SK-N-DZ (cell line): ENCODE measurements at regions not wholly inside any gene's neighbourhood (a gene's known extent, or its start where the extent isn't known, plus 50 kb on each side); places are given as distances from the start of the nearest gene placed in this dataset.
"Not testable (repeated sequence)": the region's sequence is repeated elsewhere in the genome, so short reads cannot be mapped to it uniquely, and the experiment has no call there.

ENCODE experiments used
- DNase-seq: peaks from one replicate; pipeline ENCODE4 v3.0.0-alpha.2; 2015; ENCODE audit warnings: low spot score

GRCh38 chr13:74298923-74299322, 164.7 kb upstream of the KLF12 start:
- no peak for DNase-seq

- peak; percentile 90 for DNase-seq
Observed at GRCh38 chr13:74289861-74290773, 155.9 kb upstream of the KLF12 start.

- no peak for DNase-seq
Observed at GRCh38 chr13:74289107-74289506, 154.9 kb upstream of the KLF12 start.

DNA sequence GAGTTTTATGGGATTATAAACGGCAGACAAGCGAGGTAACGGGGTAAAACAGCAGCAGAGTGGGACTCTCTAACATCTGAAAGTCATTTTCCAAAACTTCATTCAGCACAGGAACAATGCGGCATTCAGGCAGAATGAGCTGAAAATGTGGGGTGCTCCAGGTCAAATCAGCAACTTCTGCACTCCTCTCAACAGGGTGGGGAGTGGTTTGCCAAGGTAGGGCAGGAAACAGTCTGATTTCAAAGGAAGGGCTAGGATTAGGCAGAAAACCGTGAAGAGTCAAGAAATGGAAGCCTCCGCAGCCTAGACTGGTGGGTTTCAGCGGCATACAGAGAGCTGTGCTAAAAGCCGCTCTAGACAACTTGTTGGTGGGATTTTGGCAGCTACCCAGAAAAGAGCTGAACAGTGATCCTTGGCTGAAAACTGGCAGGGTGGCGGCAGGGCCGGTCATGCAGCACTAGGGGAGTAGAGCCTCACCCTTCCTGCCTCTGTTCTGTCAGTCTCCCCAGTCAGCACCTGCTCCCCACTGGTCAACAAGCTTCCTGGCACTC, 154.2 kb upstream of the KLF12 start:
- peak; percentile 27 for DNase-seq

DNA sequence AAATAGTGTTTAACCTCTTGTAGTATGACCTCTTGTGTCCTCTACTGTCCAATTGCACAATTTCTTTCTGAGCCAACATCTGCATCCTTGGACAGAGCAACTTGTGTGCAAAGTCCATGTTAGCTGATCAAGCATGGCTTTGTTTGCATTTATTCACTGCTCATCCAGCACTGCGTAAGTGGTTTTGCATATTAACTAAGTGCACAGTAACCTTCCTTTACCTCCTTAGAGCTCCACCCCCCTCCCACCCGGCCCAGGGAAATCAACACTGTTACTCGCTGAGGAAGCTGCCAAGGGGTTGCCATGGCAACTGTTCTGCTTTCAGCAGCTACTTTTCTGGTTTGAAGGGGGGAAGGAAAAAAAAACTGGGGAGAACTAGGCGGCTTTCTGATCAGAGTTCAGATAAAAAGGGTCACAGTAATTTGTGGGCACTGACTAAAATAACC, 153.5 kb upstream of the KLF12 start:
- DNase-seq: peak; percentile 73

DNA sequence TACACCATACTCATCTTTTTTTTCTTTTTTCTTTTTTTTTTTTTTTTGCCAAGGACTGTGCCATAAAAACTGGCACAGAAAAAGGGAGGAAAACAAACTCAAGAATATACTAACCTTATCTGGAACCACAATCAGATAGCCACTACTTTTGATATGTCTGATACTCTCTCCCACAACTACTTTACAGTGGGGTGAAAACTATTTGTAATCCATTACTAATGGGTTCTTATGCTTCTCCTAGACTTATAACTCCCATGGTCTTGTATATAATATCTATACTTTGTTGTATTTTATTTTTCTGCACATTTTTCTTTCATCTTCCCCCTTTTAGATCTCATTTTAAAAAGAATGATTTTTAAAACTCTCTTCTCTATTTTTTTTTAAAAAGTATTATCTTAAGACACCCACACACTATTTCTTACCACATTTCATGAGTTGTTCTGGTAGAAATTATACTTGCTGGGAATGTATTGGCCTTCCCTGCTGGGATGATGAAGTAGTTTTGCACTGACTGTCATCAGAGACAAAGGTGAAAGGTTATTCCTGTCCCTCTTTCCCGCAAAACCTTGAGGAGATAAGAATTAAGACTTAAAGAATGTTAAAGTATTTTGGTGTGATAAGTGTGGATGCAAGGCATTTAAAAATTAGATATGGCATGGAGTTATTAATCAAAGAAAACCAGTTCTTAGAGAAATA, 146.7 kb upstream of the KLF12 start:
- DNase-seq: no peak

- no peak for DNase-seq
Observed at GRCh38 chr13:74280093-74280794, 146.0 kb upstream of the KLF12 start.

GRCh38 chr13:74278901-74279300, 144.7 kb upstream of the KLF12 start:
- no peak for DNase-seq

DNA sequence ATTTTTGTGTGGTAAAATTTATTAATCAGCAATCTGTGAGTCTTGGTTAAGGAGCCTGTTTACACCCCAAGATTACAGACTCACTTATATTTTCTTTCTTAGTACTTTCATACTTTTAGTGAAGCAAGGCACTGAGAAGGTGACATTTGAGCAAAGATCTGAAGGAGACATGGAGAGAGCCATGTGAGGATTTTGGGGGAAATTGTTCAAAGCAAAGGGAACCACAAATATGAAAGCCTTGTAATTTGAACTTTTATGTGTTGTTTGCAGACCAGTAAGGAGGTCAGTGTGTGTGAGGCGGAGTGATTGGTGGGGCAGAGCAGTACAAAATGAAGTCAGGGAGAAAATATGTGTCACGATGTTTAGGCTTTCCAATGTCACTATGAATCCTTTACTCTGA, 140.7 kb upstream of the KLF12 start:
- DNase-seq: no peak

GRCh38 chr13:74273581-74273980, 139.4 kb upstream of the KLF12 start:
- no peak for DNase-seq

DNA sequence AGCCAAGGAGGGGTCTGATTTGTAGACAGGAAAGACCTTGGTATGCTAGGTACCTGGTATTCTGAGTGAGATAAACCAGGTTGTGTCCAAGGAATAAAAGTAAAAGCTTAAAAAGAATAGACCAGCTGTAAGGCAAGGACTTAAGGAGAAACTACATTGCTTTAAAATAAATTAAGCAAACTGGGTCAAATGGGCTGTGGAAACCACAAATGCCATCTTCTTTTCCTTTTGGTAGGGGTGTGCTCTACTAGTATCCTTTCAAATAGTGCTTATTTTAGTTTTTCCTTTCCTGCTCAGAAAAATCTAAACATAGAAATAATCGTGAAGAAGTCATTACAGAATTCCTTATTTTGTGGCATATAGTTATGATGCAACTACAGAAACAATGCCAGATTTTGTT, 138.6 kb upstream of the KLF12 start:
- no peak for DNase-seq

DNA sequence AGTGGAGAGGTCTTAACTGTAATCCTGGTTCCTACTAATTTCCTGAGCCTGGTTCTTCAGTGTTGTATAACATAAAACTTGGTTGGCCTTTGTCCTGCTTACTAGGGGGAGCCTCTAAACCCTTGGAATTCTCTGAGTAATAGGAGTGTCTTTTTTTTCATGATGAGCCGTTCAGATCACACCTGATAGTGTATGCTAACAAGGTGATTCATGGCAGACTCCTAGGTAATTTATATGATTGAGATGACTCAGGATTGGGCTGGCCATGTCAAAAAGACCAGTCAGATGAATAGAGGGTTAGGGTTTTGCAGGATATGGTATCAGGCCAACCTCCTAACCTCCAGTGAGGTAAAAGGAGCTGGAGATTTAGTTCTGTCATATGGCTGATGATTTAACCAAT, 135.8 kb upstream of the KLF12 start:
- no peak for DNase-seq

GRCh38 chr13:74266861-74267260, 132.7 kb upstream of the KLF12 start:
- no peak for DNase-seq

- no peak for DNase-seq
Observed at GRCh38 chr13:74266309-74266708, 132.1 kb upstream of the KLF12 start.

DNA sequence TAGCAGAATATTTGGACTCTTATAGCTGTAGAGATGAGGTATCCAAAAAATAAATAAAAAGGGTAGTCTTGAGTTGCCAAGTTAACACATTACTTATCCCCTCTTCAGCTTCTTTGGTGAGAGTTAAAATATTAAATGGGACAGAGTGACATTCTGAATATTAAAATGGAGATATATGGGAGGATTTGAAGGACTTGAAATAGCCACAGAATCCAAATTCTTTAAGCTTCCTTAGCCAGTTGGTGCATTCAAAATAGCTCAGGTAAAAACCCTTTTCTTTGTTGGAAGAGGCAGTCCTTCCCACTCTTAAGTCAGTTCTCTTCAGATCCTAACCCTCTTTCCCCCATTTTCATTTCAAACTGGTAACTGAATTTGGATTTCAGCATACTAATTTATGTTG, 130.1 kb upstream of the KLF12 start:
- DNase-seq: no peak

GRCh38 chr13:74260420-74260819, 126.2 kb upstream of the KLF12 start:
- not testable (repeated sequence) for DNase-seq

DNA sequence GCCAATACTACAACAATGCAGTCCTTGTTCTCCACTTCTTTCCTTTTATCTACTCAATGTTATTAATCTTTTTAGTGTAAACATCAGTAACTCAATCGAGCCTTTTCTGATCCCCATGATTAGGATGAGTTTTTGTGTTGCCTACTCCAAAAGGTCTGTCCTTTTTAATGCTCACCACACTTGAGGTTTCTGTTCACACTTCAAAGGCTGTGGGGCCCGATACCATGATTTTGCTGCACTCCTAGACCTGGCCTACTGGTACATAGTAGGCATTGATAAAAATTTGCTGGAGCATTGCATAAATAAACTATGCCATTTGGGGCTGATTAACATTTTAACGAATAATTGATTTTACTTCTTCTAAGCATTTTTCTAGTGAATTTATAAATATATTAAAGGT, 125.4 kb upstream of the KLF12 start:
- no peak for DNase-seq

DNA sequence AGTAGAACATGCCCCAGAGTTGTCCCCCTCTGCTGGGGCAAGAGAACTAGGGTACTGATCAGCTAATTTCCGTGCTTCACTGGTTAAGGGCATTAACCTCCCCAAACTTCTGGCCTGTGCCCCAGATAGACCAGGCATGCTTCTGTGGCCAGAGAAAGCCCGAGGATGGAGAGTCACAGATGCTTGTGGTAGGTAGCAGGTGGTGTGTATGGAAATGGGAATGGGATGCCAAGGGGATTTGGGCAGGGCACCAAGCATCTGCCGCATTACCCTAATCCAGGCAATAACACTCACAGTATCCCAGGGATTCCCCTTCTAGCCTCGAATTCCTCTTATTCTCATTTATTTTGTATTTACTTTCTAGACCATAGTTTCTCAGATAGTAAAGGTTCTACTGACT, 124.8 kb upstream of the KLF12 start:
- no peak for DNase-seq

GRCh38 chr13:74256969-74257368, 122.8 kb upstream of the KLF12 start:
- no peak for DNase-seq

GRCh38 chr13:74253161-74253560, 119.0 kb upstream of the KLF12 start:
- no peak for DNase-seq

DNA sequence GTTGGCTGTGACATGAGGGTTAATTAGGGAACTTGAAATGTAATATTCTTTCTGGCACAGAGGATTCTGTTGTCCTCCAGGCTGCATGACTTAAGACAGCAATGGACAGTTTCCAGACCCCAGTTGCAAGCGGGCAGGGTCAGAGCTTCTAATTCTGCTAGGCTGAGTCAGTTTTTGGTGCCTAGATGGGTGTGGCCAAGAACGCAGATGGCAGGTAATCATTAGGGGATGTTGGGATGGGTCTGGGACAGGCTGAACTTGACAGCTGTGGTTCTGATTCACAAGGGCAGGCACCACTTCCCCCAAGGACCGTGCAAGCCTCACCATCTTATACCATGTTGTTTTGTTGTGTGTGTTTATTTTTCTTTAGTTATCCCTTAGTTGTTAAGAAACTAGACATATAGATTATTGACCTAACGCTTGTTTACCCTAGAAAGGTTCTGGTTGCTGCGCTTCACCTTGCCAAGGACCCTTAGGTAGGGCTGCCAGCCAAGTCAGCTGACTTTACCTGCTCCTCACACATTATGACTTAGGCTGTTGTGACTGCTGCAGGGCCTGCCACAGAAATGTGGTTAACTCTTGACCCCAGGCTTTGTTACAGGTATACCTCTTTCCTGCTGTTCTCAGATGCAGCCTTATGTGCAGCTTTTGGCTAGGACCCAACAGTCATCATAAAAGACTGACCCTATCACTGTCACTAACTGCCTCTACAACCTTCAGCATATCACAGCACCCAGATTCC, 117.7 kb upstream of the KLF12 start:
- peak; percentile 33 for DNase-seq
